Cerebellar nuclear complex (tissue), 1 donor: ENCODE measurements at regions not wholly inside any gene's neighbourhood (a gene's known extent, or its start where the extent isn't known, plus 50 kb on each side); places are given as distances from the start of the nearest gene placed in this dataset.
"Not testable (repeated sequence)": the region's sequence is repeated elsewhere in the genome, so short reads cannot be mapped to it uniquely, and the experiment has no call there.

Source experiments
- DNase-seq, 2 experiments: peaks; one replicate each; lab custom pipeline; 2025; lab: John Stamatoyannopoulos, UW

- DNase-seq, result no peak
Observed at GRCh38 chr3:117842086-117842485, 1132.5 kb downstream of the TUSC7 start.

GRCh38 chr3:117843356-117843755 lies 1133.8 kb downstream of the TUSC7 start:
- no peak for DNase-seq

GRCh38 chr3:117844676-117845075 lies 1135.1 kb downstream of the TUSC7 start:
- DNase-seq, result no peak

- DNase-seq, result no peak
Observed at GRCh38 chr3:117846238-117846637, 1136.7 kb downstream of the TUSC7 start.

DNA sequence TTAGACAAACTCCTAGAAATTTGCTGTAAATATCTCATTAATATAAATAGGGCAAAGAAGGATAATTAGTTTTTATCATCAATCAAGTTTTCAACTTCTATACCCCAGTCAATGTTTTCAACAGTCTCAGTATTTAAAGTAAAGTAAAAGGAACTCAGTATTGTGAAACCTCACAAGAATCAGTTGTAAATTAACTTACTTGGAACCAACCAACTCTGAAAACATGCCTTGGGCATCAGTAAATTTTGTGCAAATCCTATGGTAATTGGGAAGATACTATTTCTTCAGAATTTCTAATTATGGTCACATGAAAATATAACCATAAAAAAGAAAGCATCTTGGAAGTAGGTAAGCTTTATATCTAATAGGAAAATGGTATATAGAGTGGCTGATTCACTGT lies 1139.0 kb downstream of the TUSC7 start:
- no peak for DNase-seq

DNA sequence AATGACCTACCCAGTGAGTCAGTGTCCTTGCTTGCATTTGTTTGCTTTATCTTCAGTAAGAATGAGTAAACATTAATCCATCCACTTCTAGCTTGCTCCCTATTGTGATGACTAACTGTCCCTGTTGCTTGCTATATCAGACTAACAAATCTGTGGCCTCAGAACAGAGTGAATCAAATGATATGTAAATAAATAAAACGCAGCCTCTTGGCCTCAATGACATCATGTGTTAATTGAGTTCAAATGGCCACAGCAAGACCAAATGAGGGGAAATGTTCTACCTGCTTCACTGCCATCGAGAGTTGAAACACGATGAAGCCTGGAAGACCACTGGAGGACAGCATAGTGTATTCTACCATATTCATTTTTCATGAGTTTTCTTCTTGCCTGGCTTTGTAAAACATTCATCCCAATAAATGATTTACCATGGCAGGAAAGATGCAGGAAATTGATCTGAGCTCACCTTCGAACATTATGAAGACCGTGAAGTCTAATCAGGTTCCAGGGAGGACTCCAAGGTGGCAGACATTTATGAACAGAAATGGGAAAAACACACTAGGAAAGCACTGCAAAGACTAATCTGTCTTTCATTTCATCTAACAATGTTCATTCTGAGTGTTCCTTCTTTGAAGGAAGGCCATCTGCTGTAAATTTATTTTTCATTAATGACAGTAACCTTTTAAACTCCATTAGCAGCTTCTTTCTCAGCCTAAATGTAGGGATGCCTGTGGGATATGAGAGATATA lies 1144.5 kb downstream of the TUSC7 start:
- no peak for DNase-seq

DNA sequence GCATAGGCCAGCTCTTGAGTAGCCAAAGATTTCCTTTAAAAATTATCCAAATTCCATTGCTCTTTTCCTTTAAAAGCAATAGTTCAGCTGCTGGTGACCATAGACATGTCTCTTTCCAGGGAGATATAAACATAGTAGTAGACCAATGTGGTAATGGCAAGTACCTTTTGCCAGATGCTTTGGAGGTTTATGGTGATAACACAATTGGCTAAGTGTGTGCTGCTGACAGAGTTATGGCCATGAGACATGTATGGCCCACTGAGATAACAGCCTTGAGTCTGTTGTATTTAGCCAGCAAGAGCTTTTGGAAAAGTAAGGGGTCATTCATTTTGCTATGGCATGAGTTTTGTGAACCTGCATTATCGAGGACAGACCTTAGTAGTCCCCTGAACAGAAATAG lies 1146.8 kb downstream of the TUSC7 start:
- DNase-seq, result no peak

GRCh38 chr3:117863146-117863545 lies 1153.6 kb downstream of the TUSC7 start:
- no peak for DNase-seq

DNA sequence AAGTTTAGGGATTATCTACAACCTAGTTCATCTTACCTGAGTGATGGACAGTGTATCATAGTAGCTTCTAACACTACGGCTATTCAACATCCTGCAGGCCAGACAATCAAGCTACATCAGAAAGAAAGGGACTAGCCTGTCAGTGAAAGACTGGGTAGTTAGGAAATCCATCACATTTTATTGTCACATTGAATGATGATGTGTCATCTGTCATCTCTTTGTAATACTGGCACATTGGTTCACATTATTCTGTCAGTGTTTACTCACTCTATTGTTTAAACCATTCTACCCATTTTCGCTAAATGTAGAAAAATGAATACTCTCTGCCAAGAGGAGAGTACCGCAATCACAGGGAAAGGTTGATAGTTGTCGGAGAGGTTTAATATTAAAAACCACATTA lies 1155.8 kb downstream of the TUSC7 start:
- DNase-seq, result no peak

GRCh38 chr3:117868766-117869165 lies 1159.2 kb downstream of the TUSC7 start:
- DNase-seq, result no peak

DNA sequence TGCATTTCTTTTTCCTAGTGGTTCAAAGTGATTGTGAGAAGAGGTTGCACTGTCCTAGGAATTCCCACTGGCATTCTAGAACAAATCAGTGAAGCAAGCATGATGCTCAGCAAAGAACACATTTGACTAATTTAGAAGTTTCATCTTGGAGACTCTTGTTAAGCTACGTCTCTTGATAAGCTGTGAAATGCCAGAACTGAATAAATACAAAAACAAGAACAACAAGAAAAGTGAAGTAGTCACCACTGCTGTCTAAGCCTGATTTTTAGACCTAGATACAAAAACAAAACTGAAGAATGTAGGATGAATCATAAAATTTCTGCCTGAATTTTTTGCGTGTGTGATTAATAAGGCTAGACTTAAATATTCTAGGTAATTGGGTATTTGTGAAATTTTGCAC lies 1162.4 kb downstream of the TUSC7 start:
- no peak for DNase-seq

- DNase-seq, result not testable (repeated sequence)
Observed at GRCh38 chr3:117872594-117873248, 1161.9 kb downstream of the IGSF11 start.

GRCh38 chr3:117873249-117873600 lies 1161.4 kb downstream of the IGSF11 start:
- DNase-seq, result no peak

DNA sequence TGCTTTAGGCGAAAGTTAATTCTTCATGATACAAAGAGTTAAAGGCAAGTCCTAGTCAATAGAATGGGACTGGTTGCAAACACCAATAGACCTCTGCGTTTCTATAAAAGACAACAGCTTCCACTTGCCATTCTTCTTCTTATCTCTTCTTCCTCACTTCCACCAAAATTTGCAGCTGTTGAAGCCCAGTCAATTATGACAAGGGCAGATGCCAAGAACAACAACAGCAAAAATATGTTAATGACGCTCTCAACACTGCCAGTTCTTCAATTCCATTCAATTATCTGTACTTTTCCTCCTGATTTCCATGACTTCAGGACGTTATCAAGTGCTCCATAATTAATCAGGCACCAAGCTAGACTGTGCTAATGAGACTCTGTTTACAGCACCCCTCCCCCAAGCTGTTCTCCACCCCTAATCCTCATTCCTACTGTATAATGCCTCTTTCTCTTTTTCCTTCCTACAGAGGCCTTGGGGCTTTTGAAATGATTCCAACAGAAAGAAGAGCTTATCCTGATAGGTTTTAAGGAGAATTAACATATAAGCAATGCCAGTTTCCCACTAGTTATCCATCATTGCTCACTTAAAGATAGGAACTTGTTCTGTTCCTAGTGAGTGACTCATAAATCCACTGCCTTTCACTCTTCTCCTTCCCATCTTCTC lies 1160.5 kb downstream of the IGSF11 start:
- no peak for DNase-seq

- DNase-seq, result no peak
Observed at GRCh38 chr3:117874904-117875874, 1159.5 kb downstream of the IGSF11 start.

GRCh38 chr3:117875887-117876286 lies 1158.8 kb downstream of the IGSF11 start:
- DNase-seq, result no peak

DNA sequence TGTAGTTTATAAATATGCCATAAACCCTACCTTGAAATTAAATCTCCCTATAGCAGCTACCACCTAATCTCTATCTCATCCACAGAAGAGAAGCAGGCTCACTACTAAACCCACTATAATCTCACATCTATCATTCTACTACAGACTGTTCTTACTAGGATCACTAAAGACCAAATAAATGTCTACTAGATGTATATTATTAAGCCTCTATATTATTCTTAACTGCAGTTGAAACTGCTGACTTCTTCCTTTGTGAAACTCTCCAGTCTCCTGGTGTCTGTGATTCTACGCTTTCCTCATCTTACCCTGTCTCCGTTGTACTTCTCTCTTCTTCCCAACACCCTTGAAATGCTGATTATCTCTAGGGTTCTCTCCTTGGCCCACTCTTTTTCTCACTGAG lies 1154.0 kb downstream of the IGSF11 start:
- DNase-seq, result no peak

GRCh38 chr3:117881210-117881609 lies 1153.4 kb downstream of the IGSF11 start:
- DNase-seq, result no peak

GRCh38 chr3:117885011-117885441 lies 1149.6 kb downstream of the IGSF11 start:
- DNase-seq, result no peak

DNA sequence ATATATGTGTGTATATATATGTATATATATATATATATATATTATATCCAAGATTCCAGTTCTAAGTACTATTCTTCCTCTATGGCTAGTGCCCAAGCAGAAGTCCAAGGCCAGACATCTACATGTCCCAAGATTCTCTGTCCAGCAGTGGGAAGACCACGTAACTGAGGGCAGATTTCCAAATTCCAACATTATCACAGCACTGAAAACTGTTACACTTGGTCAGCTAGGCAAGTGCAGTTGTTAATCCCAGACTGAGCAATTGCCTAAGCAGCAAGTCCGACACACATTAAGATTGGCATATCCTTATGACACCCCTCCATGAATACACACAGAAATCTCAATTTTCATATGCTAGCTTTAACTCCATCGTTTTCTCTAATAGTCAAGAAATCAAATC lies 1148.5 kb downstream of the IGSF11 start:
- DNase-seq, result no peak

DNA sequence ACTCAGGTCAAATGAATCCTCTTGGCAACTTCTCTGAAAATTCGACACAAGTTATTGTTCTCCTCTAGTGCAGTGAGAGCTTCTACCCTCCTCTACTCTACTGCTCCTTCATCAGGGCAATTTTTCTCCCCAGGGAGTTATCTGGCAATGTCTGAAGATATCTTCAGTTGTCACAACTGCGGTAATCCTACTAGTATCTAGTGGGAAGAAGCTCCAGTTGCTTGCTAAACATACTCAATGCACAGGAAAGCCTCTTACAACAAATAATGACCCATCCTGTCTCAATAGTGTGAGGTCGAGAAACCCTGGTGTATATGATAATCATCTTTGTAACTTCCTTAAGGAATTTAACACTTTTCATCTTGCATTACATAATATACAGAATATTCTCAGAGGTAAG lies 1147.6 kb downstream of the IGSF11 start:
- DNase-seq, result no peak

GRCh38 chr3:117887901-117888300 lies 1146.7 kb downstream of the IGSF11 start:
- DNase-seq, result no peak
